Muscle of leg (tissue), 3 donors: ENCODE measurements at regions not wholly inside any gene's neighbourhood (a gene's known extent, or its start where the extent isn't known, plus 50 kb on each side); places are given as distances from the start of the nearest gene placed in this dataset.
A peak's percentile ranks its signal among the peaks of the same experiment; 100 is the strongest.
"Not testable (repeated sequence)": the region's sequence is repeated elsewhere in the genome, so short reads cannot be mapped to it uniquely, and the experiment has no call there.

ENCODE experiments used
- DNase-seq: peaks from one replicate; pipeline ENCODE4 v3.0.0; 2013
- H3K27ac ChIP-seq: one replicate; pipeline ENCODE4 v1.5.1; 2013; ENCODE audit warnings: mild to moderate bottlenecking, low read length, control low read depth
- H3K27me3 ChIP-seq: one replicate; pipeline ENCODE4 v1.6.1; 2013; ENCODE audit warnings: low read length; ENCODE audit not compliant: control insufficient read depth, insufficient read depth
- H3K36me3 ChIP-seq: one replicate; pipeline ENCODE4 v1.6.1; 2013; ENCODE audit warnings: low read length; ENCODE audit not compliant: control insufficient read depth, insufficient read depth
- H3K4me1 ChIP-seq: one replicate; pipeline ENCODE4 v1.6.1; 2013; ENCODE audit warnings: low read length; ENCODE audit not compliant: control insufficient read depth, insufficient read depth
- H3K4me3 ChIP-seq: one replicate; pipeline ENCODE4 v1.5.1; 2013; ENCODE audit warnings: low read length, control low read depth
- H3K9me3 ChIP-seq: replicated peaks from 2 replicates; pipeline ENCODE4 v1.6.1; 2013; ENCODE audit warnings: low read depth, low read length; ENCODE audit not compliant: control insufficient read depth
- WGBS: methylation state at CpG from one replicate; pipeline ENCODE4 v1.1.5; 2013; ENCODE audit warnings: missing lambda C conversion rate; ENCODE audit not compliant: insufficient coverage; 5-methylcytosine and 5-hydroxymethylcytosine counted together

- no peak for DNase-seq
- Histone ChIP-seq H3K4me3 (no peak overlapping the region), H3K36me3 (no peaks in the 10 kb centered on the region), H3K9me3 (no peaks in the 10 kb centered on the region), H3K27me3 (no peaks in the 10 kb centered on the region), H3K4me1 (no peaks in the 10 kb centered on the region), H3K27ac (no peak overlapping the region)
- 84% methylated on average over 3 of the region's 5 CpGs for WGBS
Observed at GRCh38 chr9:19637084-19637483, 151.8 kb downstream of the SLC24A2 start.

- WGBS: no CpG with 5 or more reads among the region's 2 CpGs
- no peaks in the 10 kb centered on the region for H3K9me3 ChIP-seq
- no peaks in the 10 kb centered on the region for H3K36me3 ChIP-seq
- DNase-seq: no peak
- no peaks in the 10 kb centered on the region for H3K4me1 ChIP-seq
- no peak overlapping the region for H3K27ac ChIP-seq
- H3K27me3 ChIP-seq: no peaks in the 10 kb centered on the region
- no peak overlapping the region for H3K4me3 ChIP-seq
Observed at GRCh38 chr9:19634881-19635280, 154.0 kb downstream of the SLC24A2 start.

- no peaks in the 10 kb centered on the region for H3K36me3 ChIP-seq
- 74% methylated on average over 2 of the region's 3 CpGs for WGBS
Observed at GRCh38 chr9:19631181-19631580, 157.7 kb downstream of the SLC24A2 start.

GRCh38 chr9:19630760-19631159 lies 158.1 kb downstream of the SLC24A2 start:
- H3K36me3 ChIP-seq: no peaks in the 10 kb centered on the region
- no peaks in the 10 kb centered on the region for H3K4me1 ChIP-seq
- H3K27me3 ChIP-seq: no peaks in the 10 kb centered on the region
- H3K9me3 ChIP-seq: no peaks in the 10 kb centered on the region
- 23% methylated on average over 4 of the region's 4 CpGs for WGBS
- H3K4me3 ChIP-seq: no peak overlapping the region
- DNase-seq: peak; percentile 48
- no peak overlapping the region for H3K27ac ChIP-seq

More at GRCh38 chr9:19631181-19631580, 157.7 kb downstream of the SLC24A2 start:
- Histone ChIP-seq H3K27ac (no peak overlapping the region), H3K27me3 (no peaks in the 10 kb centered on the region), H3K9me3 (no peaks in the 10 kb centered on the region), H3K4me1 (no peaks in the 10 kb centered on the region), H3K4me3 (no peak overlapping the region)
- DNase-seq: no peak

- Histone ChIP-seq H3K36me3 (no peaks in the 10 kb centered on the region), H3K4me3 (no peak overlapping the region), H3K4me1 (no peaks in the 10 kb centered on the region), H3K9me3 (no peaks in the 10 kb centered on the region), H3K27me3 (no peaks in the 10 kb centered on the region), H3K27ac (no peak overlapping the region)
- DNase-seq: no peak
- WGBS: 40% methylated on average over 1 of the region's 3 CpGs
Observed at GRCh38 chr9:19629488-19629887, 159.3 kb downstream of the SLC24A2 start.

- H3K4me1 ChIP-seq, DNase-seq, H3K27me3 ChIP-seq, H3K4me3 ChIP-seq, H3K27ac ChIP-seq, H3K36me3 ChIP-seq, H3K9me3 ChIP-seq: not testable (repeated sequence)
- WGBS: 80% methylated on average over 1 of the region's 1 CpG
Observed at GRCh38 chr9:19625426-19625825, 163.4 kb downstream of the SLC24A2 start.

- no peak for DNase-seq
- Histone ChIP-seq H3K27ac (no peak overlapping the region), H3K4me3 (no peak overlapping the region), H3K36me3 (no peaks in the 10 kb centered on the region), H3K27me3 (no peaks in the 10 kb centered on the region), H3K9me3 (no peaks in the 10 kb centered on the region), H3K4me1 (no peaks in the 10 kb centered on the region)
- no CpG with 5 or more reads among the region's 3 CpGs for WGBS
Observed at GRCh38 chr9:19624519-19624918, 164.3 kb downstream of the SLC24A2 start.

- 29% methylated on average over 2 of the region's 4 CpGs for WGBS
Observed at GRCh38 chr9:19623941-19624340, 164.9 kb downstream of the SLC24A2 start.

GRCh38 chr9:19620326-19620725 lies 168.5 kb downstream of the SLC24A2 start:
- Histone ChIP-seq H3K27ac (no peak overlapping the region), H3K4me1 (no peaks in the 10 kb centered on the region), H3K36me3 (no peaks in the 10 kb centered on the region), H3K4me3 (no peak overlapping the region), H3K27me3 (no peaks in the 10 kb centered on the region), H3K9me3 (no peaks in the 10 kb centered on the region)
- 100% methylated on average over 1 of the region's 4 CpGs for WGBS
- no peak for DNase-seq

More at GRCh38 chr9:19623941-19624340, 164.9 kb downstream of the SLC24A2 start:
- no peaks in the 10 kb centered on the region for H3K27me3 ChIP-seq
- no peak overlapping the region for H3K27ac ChIP-seq
- no peak overlapping the region for H3K4me3 ChIP-seq
- no peak for DNase-seq
- no peaks in the 10 kb centered on the region for H3K4me1 ChIP-seq
- H3K9me3 ChIP-seq: no peaks in the 10 kb centered on the region
- H3K36me3 ChIP-seq: no peaks in the 10 kb centered on the region

- H3K4me3 ChIP-seq: no peak overlapping the region
- no peaks in the 10 kb centered on the region for H3K36me3 ChIP-seq
- DNase-seq: no peak
- H3K27ac ChIP-seq: no peak overlapping the region
- no peaks in the 10 kb centered on the region for H3K9me3 ChIP-seq
- H3K27me3 ChIP-seq: no peaks in the 10 kb centered on the region
- H3K4me1 ChIP-seq: no peaks in the 10 kb centered on the region
- WGBS: 90% methylated on average over 2 of the region's 7 CpGs
Observed at GRCh38 chr9:19619221-19619620, 169.6 kb downstream of the SLC24A2 start.

DNA sequence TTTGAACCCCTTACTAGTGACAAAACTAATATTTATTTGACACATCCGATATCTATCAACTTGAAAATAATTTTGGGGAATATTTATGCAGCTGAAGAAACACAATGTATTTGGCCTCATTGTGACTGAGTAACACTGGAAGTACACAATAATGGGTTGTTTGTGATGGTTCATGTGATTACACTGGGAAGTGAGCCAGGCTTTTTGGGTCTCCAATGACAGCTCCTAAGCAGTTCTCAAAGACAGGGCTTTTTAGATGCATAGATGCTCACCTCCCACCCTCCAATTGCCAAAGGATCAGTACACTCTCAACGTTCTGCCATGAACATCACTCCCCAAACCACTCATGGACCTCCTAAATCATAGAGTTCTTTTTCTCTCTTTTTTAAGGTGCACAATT lies 170.0 kb downstream of the SLC24A2 start:
- no peaks in the 10 kb centered on the region for H3K4me1 ChIP-seq
- no peak overlapping the region for H3K4me3 ChIP-seq
- H3K27me3 ChIP-seq: no peaks in the 10 kb centered on the region
- H3K9me3 ChIP-seq: no peaks in the 10 kb centered on the region
- H3K27ac ChIP-seq: no peak overlapping the region
- no CpG with 5 or more reads among the region's 2 CpGs for WGBS
- H3K36me3 ChIP-seq: no peaks in the 10 kb centered on the region
- DNase-seq: no peak
